ENCODE measurements at regions not wholly inside any gene's neighbourhood (a gene's known extent, or its start where the extent isn't known, plus 50 kb on each side); places are given as distances from the start of the nearest gene placed in this dataset.
"Not testable (repeated sequence)": the region's sequence is repeated elsewhere in the genome, so short reads cannot be mapped to it uniquely, and the experiment has no call there.

DNA sequence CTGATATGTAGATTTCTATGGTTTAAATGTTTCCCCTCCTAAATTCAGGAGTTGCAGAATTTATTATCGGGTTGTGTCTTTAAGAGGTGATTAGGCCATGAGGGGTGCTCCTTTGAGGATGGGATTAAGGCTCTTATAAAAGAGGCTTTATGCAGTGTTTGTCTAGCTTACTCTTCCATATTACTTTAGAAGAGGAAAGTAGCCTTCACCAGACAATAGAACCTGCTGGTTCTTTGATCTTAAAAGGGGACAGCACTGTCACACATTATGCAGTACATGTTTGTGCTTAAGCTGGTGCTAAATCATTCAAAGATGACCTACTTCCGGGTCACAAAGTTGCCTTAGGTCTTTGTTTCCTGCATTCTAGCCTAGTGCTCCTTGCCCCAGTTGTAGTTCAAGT is 81.0 kb downstream of the CPXCR1 start:
- DNase-seq: no peak

DNA sequence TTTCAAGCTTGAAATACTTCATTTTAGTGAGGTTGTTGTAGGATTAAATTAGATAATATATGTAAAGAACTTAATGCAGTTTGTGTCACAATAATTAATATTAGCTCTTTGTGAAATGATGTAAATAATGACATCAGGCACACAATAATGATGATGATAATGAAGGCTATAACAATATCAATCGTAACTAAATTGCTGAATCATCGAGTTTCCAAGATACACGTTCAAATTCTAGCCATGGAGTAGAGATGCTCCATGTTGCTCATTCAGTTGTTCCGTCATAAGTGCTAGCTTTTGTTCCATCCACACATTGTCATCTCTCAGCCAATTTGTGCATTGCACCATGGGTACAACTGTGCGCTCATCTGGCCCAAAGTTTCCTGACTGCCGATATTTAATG is 83.1 kb downstream of the CPXCR1 start:
- no peak for DNase-seq

DNA sequence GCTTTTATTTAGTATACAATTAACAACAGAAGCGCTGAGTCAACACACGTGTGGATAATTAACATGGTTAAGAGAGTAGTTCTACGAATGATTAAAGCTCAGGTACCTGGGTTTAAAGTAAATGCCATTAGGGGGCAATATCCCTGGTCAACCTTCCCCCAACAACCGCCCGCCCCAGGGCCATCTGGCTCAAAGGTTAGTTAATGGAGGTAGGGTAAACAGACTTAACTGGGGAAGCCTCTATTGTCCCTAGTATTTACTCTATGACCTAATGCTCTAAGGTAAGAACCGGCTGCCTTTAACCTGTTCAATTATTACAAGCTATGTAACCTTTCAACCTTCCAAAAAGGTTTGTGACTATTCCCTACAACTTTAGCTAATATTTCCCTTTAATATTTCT is 90.7 kb downstream of the CPXCR1 start:
- not testable (repeated sequence) for DNase-seq

DNA sequence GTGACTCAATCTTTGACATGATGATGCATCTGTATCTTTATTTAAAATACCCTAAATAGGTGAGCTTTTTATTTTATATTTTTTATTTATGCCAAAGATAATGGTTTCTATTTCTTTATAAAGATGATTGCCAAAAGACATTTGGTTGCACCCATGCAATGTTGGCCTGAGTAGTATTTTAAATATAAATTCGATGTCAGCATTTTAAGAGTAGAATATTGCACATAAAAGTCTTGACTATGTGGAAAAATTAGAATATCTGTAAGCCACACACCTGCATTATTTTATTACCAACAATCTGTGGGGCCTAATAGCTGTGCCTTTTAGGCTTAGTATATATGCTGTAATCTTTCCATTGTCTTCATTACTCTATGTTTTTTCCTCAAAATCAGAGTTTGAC is 91.4 kb downstream of the CPXCR1 start:
- no peak for DNase-seq

DNA sequence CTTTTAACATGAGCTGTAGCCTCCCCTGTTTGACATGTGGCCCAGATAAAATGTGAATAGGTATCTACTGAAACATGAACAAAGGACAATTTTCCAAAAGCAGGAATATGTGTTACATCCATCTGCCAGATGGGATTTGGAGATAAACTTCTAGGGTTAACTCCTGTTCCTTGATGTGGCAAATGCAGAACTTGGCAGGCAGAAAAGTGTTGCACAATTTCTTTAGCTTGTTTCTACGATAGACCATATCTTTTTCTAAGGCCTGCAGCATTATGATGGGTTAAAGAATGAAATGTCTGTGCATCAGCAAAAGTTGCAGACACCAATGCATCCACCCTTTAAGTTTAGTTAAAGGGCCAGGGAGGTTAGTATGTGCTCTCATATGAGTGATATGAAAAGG is 96.8 kb downstream of the CPXCR1 start:
- not testable (repeated sequence) for DNase-seq

DNA sequence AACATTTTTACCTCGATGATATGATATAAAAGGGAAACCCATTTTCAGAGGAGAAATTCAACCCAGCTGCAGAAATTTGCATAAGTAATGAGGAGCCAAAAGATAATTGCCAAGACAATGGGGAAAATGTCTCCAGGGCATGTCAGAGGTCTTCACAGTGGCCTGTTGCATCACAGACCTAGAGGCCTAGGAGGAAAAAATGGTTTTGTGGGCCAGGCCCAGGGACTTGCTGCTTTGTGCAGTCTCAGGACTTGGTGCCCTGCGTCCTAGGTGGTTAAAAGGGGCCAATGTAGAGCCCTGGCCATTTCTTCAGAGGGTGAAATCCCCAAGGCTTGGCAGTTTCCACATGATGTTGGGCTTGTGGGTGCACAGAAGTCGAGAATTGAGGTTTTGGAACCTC is 106.9 kb downstream of the CPXCR1 start:
- no peak for DNase-seq

DNA sequence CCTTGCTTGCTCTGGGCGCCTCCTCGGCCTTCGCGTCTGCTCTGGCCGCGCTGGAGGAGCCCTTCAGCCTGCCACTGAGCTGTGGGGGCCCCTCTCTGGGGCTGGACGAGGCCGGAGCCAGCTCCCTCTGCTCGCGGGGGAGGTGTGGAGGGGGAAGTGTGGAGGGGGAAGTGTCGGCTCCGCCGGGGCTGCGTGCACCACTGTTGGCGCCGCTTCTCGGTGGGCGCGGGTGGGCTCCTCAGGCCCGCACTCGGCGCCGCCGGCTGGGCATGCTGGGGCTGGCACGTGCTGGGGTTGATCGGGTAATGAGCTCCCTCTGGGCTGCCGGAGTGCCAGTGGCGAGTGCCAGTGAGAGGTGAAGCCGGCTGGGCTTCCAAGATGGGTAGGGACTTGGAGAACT is 116.7 kb downstream of the CPXCR1 start:
- no peak for DNase-seq

DNA sequence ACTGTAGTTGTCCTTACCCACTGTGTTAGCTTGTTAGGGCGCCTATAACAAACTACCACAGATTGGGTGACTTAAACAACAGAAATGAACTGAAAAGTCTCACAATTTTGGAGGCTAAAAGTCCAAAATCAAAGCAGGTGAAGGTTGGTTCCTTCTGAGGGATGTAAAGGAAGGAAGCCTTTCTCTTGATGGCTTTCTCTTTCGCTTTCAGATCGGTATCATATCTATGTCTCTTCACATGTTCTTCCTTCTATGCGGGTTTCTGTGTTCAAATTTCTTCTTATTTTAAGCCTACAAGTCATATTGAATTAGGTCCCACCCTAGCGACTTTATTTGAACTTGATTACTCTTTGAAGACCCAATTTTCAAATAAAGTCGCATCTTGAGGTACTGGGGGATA is 118.6 kb downstream of the CPXCR1 start:
- DNase-seq: no peak

DNA sequence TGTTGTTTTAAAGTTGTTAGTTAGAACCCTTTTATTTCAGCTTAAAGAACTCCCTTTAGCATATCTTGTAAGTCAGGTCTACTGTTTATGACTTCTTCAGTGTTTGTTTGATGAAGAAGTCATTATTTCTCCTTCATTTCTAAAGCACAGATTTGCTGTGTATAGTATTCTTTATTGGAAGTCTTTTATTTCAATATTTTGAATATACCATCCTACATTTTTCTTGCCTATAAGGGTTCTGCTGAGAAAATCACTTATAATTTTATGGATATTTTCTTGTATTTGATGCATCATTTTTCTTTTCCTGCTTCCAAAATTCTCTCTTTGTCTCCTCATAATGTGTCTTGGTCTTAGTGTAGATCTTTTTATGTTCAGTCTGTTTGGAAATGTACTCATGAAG is 134.5 kb downstream of the CPXCR1 start:
- DNase-seq: no peak

DNA sequence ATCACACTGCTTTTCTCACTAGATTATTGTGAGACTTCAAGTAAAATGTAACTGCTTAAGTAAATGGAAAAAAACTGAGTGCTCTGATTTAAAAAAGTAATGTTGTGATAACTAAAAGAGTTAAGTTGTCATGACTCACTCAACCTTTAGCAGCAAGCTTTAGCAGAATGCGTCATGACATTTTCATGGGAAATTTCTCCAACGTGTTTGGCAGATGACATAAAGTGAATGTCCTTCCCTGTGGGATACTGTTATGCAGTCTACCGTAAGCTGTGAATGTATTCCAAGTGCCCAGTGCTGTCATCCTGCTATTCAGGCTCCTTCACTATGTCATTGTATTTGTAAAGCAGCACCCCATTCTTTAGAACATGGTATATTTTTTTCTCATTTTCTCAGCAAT is 136.2 kb downstream of the CPXCR1 start:
- peak; percentile 21 for DNase-seq

DNA sequence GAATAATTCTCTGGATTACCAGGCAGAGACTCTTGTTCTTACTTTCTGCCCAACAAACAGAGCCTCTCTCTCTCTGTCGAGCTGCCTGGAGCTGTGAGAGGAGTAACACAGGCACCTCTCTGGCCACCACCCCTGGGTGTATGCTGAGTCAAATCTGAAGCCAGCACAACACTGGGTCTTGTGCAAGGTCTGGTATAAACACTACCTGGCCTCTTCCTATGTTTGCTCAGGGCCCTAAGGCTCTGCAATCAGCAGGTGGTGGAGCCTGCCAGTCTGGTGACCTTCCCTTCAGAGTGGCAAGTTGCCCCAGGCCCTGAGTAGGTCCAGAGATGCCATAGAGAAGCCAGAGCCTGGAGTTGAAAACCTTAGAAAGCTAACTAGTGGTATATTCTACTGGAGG is 139.9 kb downstream of the CPXCR1 start:
- no peak for DNase-seq

DNA sequence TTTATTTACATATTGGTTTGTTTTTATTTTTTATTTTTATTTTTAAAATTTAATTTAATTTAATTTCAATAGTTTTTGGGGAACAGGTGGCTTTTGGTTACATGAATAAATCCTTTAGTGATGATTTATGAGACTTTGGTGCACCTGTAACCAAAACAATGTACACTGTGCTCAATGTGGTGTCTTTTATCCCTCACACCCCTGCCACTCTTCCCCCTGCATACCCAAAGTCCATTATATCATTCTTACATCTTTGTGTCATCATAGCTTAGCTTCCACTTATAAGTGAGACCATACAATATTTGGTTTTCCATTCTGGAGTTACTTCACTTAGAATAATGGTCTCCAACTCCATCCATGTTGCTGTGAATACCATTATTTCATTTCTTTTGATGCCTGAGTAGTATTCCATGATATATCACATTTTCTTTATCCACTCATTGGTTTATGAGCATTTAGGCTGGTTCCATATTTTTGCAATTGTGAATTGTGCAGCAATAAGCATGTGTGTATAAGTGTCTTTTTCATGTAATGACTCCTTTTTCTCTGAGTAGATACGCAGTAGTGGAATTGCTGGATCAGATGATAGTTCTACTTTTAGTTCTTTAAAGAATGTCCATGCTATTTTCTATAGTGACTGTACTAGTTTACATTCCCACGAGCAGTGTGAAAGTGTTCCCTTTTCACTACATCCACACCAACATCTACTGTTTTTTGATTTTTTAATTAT is 157.1 kb downstream of the CPXCR1 start:
- DNase-seq: peak; percentile 43

DNA sequence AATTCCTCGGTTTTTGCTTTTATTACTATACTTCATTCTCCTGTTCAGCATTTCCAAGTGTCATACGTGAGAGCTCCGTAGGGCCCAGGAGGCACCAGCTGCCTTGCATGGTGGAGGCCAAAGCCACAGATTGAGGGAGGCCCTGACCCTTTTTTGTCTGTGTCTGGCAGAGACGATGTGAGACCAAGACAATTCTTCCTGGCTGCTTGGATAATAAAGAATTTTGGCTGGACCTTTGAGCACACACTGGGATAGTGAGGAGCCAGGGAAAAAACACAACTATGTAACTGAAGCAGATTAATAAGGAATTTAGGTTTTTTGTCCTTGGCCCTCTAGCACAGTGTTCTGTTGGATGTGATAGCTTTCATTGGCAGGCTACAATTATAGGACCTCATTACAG is 161.0 kb downstream of the CPXCR1 start:
- DNase-seq: no peak

DNA sequence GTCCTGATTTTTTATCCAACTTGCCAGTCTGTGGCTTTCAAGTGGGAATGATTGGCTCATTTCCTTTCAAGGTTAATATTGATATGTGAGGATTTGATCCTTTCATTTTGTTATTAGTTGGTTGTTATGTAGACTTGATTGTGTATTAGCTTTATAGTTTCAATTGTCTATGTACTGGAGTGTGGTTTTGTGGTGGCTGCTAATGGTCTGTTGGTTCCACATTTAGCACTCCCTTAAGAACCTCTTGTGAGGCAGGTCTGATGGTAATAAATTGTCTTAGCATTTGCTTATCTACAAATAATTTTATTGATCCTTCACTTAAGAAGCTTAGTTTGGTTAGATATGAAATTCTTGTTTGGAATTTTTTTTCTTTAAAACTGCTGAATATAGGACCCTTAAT is 190.6 kb downstream of the CPXCR1 start:
- DNase-seq: no peak

DNA sequence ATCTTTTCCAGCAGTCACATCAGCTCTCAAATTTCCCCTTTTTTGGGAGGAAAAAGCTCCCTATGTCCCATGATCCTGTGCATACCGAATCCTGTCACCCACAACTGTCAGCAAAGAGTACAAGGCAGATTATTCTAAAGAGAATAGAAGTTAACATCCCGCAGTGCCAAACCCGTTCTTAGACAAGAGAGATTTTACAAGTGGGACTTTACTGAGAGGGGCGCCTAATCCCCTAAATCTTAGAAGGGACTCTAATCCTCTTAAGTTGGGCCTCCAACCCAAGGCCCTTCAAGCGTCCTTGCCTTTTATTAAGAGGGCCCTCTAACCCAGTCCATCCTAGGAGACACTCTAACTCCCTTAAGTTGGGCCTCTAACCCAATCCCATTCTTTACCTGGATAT is 193.9 kb downstream of the CPXCR1 start:
- no peak for DNase-seq

DNA sequence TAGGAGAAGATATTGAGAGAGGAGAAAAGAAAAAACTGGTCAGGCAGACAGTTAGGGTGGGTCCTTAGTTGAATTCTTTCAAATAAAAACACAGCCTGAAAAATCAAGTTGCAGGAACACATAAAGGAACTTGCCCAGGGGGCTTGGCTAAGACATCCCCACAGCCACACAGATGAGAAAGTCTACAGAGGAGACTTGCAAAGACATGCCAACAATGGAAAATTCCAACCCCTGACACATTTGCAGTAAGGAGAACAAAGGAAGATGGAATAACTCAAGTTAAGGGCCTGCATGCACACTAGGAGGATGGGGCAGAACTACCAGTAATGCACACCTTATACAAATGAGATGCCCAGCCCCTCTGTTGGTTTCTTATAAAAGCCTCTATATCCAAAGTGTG is 197.6 kb downstream of the CPXCR1 start:
- no peak for DNase-seq

DNA sequence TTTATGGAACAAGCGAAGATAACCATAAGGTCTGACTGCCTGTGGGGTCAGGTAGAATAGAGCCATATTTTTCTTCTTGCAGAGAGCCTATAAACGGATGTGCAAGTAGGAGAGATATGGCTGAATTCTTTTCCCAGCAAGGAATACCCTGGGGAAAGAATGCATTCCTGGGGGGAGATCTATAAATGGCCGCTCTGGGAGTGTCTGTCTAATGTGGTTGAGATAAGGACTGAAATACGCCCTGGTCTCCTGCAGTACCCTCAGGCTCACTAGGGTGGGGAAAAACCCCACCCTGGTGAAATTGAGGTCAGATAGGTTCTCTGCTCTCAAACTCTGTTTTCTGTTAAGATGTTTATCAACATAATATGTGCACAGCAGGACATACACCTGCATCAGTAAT is 209.0 kb downstream of the CPXCR1 start:
- DNase-seq: not testable (repeated sequence)

DNA sequence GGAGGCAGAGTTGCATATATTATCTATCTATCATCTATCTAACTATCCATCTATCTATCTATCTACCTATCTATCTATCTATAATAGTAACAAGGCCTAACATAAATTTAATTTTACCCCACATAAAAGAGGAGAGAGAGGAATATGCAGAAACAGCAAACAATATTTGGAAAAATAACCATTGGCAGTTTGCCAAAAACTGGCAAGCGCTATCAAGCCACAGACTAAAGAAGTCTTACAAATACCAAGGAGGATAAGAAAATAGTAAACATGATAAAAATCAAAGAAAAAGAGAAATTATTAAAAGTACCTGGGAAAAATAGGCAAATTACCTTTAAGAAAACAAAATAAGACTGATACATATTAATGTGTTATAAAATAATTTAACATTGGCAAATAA is 230.8 kb downstream of the CPXCR1 start:
- DNase-seq: no peak

DNA sequence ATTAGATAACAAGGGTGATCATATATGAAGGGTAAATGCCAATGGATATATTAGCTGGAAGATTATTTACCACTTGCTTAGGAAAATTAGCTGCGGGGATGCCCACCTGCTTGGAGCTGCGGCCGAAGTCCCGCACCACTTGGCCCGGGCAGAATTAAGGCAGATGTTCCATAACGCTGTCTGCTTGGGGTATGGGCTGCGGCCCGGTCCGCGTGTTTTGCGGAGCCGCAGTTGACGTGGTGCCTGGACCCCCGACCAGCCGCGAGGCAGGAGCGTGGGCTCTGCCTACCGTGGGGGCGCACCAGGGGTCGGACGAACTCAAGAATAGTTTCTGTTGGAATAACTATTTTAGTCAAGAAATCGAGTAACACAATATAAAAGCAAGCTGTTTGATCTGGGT is 235.2 kb downstream of the CPXCR1 start:
- DNase-seq: no peak

DNA sequence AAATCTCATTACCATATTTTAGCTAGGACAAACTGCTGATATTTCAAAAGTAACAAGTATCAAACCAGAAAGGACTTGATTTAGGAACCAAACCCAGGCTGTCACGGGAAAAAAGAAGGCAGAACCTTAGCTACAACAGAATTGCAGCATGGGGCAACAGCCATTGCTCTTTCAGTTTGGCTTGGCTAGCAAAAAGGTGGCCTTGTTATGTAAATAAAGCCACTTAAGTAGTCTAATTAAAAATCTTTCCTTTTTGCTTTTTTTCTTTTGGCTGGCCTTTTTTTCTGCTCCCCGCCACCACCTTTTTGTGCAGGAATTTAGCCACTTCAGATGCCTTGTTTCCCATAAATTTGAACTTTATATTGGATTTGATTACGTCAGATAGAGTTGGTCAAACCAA is 235.9 kb downstream of the CPXCR1 start:
- no peak for DNase-seq

DNA sequence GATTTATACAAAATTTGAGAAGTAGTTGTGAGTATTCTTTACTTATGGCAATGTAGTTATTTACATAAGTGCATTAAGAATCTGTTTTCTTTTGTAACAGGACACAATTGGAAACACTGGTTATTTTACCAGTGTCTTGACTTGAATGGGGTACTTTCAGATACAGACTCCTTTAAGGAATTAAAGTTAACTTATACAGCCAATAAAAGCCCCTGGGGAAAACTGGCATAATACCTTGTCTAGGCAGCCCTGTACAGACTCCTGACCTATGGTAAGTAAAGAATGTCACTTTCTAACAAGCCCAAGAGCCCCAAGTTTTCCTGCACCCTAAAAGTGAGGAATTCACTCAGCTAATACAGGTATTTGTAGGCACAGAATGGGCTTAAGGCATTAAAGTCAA is 241.8 kb downstream of the CPXCR1 start:
- DNase-seq: no peak

DNA sequence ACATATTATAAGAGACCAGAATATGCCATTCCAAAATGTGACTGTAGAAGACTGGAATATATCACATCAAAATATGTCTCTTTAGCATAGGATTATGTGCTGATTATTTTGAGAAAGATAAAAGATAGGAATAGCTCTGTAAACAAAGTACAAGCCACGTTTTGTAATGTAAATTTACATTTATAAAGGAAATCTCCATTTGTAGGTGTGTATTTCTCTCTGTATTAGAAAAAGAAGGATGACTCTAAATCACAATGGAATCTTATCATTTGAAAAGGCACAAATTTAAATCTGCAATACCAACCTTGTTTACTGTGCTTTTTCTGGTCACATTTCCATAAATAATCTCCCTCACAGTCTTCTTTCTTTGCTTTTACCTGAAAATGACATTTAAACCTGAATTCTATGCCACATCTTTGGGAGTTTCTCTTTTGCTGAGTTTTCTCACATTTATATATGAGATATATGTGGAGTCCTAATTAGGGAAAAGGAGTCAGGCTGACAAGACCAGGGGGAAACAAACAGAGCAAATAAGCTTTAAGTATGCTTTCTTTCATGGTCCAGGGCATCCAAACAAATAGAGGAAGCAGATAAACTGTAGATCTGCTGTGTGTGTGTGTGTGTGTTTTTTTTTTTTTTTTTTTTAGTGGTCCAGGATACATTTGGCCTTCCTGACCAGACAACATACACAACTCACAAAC is 244.0 kb downstream of the CPXCR1 start:
- no peak for DNase-seq

DNA sequence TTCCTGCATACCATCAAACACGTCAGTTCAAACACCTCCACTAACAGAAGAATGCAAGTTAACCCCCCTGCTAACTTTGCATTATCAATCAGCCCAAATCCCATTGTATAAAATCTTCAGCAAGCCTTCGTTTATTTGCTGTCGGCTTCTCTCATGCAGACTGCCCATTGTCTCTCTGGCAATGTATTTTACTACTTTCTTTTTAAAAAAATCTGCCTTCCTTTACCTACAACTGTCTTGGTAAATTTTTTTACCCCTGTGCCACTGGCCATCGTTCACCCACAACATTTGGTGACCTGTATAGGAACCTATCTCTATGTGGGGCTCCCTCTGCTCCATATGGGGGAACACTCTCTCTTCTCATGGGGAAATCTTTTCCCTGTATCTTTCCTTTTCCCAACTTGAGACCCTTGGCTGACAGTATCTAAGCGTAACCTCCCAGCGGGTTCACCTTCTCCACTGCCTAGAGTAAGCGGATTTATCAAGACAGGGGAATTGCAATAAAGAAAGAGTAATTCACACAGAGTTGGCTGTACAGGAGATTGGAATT is 244.6 kb downstream of the CPXCR1 start:
- no peak for DNase-seq

DNA sequence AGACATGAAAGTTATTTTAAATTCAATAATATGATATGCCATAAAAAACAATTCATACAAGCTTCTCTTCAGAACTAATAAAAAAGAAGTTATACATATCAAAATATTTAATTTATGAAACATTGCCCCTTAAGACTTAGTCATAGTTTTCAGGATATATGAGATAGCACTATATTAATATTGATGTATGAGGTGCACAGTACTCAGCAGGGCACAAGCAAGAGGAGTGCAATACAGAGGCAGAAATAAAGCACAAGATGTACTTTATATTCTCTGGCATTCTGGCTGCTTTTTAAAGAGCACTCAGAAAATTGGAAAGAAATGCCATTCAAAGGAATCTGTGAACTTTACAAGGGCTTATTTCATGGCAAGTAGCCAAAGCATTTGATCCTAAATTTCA is 274.9 kb downstream of the CPXCR1 start:
- no peak for DNase-seq

DNA sequence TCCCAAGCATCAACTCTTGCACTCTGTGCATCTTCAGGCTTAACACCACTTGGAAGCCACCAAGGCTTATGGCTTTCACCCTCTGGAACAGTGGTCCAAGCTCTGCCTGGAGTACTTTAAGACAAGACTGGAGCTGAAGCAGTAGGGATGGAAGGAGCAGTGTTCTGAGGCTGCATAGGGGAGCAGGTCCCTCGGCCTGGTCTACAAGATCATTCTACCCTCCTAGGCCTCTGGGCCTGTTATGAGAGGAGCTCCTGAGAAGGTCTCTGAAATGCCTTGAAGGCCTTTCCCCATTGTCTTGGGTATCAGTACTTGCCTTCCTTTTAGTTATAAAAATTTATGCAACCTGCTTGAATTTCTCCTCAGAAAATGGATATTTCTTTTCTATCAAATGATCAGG is 286.7 kb downstream of the CPXCR1 start:
- DNase-seq: no peak
